GM12878 (cell line): ENCODE measurements at regions not wholly inside any gene's neighbourhood (a gene's known extent, or its start where the extent isn't known, plus 50 kb on each side); places are given as distances from the start of the nearest gene placed in this dataset.

Source experiments
- CBFB ChIP-seq: IDR thresholded peaks from 2 replicates; pipeline ENCODE4 v1.6.1; 2016; ENCODE audit warnings: antibody characterized with exemption, low read depth
- CHD4 ChIP-seq: fragments of 200-600 bp; sonication (generic); IDR thresholded peaks from 2 replicates; pipeline ENCODE4 v1.6.1; 2016; ENCODE audit warnings: mild to moderate bottlenecking
- HCFC1 ChIP-seq: fragments of 150-350 bp; IDR thresholded peaks from 2 replicates; pipeline ENCODE4 v1.6.1; 2014; ENCODE audit warnings: low read length
- HDGF ChIP-seq: fragments of 450-650 bp; IDR thresholded peaks from 2 replicates; pipeline ENCODE4 v1.6.1; 2016; ENCODE audit warnings: antibody characterized with exemption
- IKZF1 ChIP-seq: fragments of 450-650 bp; conservative IDR thresholded peaks from 2 replicates; pipeline ENCODE4 v1.6.1; 2017; ENCODE audit warnings: antibody characterized with exemption, mild to moderate bottlenecking
- PAX8 ChIP-seq: fragments of 450-650 bp; IDR thresholded peaks from 2 replicates; pipeline ENCODE4 v1.6.1; 2017; ENCODE audit warnings: mild to moderate bottlenecking, moderate library complexity
- RB1 ChIP-seq: fragments of 450-650 bp; formaldehyde crosslinking; IDR thresholded peaks from 2 replicates; pipeline ENCODE4 v1.6.1; 2017; ENCODE audit warnings: mild to moderate bottlenecking, borderline replicate concordance
- SMARCA5 ChIP-seq: fragments of 450-650 bp; IDR thresholded peaks from 2 replicates; pipeline ENCODE4 v1.6.1; 2017; ENCODE audit warnings: mild to moderate bottlenecking
- TCF3 ChIP-seq: IDR thresholded peaks from 2 replicates; pipeline ENCODE4 v1.6.1; 2012; ENCODE audit warnings: low read depth, mild to moderate bottlenecking, low read length, borderline replicate concordance; ENCODE audit not compliant: insufficient read depth
- ZNF24 ChIP-seq: fragments of 450-650 bp; IDR thresholded peaks from 2 replicates; pipeline ENCODE4 v1.6.1; 2017; ENCODE audit warnings: antibody characterized with exemption, mild to moderate bottlenecking
- TF ChIP-seq, protein P1 (sequence below): fragments of 450-650 bp; IDR thresholded peaks from 2 replicates; pipeline ENCODE4 v1.6.1; 2016; ENCODE audit warnings: mild to moderate bottlenecking, moderate library complexity, borderline replicate concordance
- TF ChIP-seq, protein P2 (sequence below): IDR thresholded peaks from 2 replicates; pipeline ENCODE4 v1.6.1; 2012; ENCODE audit warnings: low read length, inconsistent platforms
- TF ChIP-seq, protein P3 (sequence below): IDR thresholded peaks from 2 replicates; pipeline ENCODE4 v1.6.1; 2012; ENCODE audit warnings: low read depth, low read length, improper control_type of control experiment
- TF ChIP-seq, protein P4 (sequence below): IDR thresholded peaks from 2 replicates; pipeline ENCODE4 v1.6.1; 2011; ENCODE audit warnings: borderline replicate concordance, low read depth, mild to moderate bottlenecking, moderate library complexity, mixed read lengths, low read length; ENCODE audit not compliant: insufficient read depth; ENCODE audit errors: extremely low read length
- TF ChIP-seq, protein P5 (sequence below): fragments of 450-650 bp; IDR thresholded peaks from 2 replicates; pipeline ENCODE4 v1.6.1; 2017; ENCODE audit warnings: borderline replicate concordance

DNA sequence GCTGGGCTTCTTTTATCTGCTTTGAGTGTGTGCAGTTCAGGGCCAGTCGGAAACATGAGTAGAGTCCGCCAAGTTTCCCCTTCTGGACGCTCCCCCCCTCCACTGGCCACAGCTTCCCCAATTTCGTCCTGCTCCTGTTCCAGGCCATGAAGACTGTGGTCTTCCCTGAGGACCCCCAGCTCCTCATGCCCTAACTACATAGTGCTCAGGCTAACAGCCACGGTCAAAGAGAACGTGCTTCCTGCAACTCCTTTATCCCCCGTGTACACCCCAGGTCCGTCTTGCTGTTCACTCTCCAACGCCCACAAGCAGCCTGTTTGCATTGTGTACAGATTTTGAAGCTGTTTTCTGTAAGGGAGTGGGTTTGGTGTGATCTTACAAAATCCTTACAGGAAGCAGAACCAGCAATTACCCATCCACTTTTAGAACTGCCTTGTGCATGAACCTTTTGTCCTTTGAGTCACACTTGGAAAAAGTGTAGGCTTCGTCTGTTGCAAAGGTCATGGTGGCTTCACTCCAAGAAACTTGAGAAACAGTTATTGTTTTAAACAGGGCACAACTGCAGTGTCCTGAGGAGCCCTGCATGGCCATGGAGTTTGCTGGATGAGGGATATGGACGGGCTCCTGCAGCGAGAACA lies 77.0 kb upstream of the FAM20C start (continued):
- TF ChIP-seq, protein P1, sequence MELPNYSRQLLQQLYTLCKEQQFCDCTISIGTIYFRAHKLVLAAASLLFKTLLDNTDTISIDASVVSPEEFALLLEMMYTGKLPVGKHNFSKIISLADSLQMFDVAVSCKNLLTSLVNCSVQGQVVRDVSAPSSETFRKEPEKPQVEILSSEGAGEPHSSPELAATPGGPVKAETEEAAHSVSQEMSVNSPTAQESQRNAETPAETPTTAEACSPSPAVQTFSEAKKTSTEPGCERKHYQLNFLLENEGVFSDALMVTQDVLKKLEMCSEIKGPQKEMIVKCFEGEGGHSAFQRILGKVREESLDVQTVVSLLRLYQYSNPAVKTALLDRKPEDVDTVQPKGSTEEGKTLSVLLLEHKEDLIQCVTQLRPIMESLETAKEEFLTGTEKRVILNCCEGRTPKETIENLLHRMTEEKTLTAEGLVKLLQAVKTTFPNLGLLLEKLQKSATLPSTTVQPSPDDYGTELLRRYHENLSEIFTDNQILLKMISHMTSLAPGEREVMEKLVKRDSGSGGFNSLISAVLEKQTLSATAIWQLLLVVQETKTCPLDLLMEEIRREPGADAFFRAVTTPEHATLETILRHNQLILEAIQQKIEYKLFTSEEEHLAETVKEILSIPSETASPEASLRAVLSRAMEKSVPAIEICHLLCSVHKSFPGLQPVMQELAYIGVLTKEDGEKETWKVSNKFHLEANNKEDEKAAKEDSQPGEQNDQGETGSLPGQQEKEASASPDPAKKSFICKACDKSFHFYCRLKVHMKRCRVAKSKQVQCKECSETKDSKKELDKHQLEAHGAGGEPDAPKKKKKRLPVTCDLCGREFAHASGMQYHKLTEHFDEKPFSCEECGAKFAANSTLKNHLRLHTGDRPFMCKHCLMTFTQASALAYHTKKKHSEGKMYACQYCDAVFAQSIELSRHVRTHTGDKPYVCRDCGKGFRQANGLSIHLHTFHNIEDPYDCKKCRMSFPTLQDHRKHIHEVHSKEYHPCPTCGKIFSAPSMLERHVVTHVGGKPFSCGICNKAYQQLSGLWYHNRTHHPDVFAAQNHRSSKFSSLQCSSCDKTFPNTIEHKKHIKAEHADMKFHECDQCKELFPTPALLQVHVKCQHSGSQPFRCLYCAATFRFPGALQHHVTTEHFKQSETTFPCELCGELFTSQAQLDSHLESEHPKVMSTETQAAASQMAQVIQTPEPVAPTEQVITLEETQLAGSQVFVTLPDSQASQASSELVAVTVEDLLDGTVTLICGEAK = no peak
- TF ChIP-seq PAX8 (no peak), SMARCA5 (no peak), CBFB (no peak), RB1 (no peak), HCFC1 (no peak), TCF3 (no peak), ZNF24 (no peak), CHD4 (no peak), HDGF (no peak), IKZF1 (no peak)
- TF ChIP-seq, protein P2, sequence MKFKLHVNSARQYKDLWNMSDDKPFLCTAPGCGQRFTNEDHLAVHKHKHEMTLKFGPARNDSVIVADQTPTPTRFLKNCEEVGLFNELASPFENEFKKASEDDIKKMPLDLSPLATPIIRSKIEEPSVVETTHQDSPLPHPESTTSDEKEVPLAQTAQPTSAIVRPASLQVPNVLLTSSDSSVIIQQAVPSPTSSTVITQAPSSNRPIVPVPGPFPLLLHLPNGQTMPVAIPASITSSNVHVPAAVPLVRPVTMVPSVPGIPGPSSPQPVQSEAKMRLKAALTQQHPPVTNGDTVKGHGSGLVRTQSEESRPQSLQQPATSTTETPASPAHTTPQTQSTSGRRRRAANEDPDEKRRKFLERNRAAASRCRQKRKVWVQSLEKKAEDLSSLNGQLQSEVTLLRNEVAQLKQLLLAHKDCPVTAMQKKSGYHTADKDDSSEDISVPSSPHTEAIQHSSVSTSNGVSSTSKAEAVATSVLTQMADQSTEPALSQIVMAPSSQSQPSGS = no peak
- TF ChIP-seq, protein P3, sequence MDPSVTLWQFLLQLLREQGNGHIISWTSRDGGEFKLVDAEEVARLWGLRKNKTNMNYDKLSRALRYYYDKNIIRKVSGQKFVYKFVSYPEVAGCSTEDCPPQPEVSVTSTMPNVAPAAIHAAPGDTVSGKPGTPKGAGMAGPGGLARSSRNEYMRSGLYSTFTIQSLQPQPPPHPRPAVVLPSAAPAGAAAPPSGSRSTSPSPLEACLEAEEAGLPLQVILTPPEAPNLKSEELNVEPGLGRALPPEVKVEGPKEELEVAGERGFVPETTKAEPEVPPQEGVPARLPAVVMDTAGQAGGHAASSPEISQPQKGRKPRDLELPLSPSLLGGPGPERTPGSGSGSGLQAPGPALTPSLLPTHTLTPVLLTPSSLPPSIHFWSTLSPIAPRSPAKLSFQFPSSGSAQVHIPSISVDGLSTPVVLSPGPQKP = no peak
- TF ChIP-seq, protein P4, sequence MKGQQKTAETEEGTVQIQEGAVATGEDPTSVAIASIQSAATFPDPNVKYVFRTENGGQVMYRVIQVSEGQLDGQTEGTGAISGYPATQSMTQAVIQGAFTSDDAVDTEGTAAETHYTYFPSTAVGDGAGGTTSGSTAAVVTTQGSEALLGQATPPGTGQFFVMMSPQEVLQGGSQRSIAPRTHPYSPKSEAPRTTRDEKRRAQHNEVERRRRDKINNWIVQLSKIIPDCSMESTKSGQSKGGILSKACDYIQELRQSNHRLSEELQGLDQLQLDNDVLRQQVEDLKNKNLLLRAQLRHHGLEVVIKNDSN = no peak
- TF ChIP-seq, protein P5, sequence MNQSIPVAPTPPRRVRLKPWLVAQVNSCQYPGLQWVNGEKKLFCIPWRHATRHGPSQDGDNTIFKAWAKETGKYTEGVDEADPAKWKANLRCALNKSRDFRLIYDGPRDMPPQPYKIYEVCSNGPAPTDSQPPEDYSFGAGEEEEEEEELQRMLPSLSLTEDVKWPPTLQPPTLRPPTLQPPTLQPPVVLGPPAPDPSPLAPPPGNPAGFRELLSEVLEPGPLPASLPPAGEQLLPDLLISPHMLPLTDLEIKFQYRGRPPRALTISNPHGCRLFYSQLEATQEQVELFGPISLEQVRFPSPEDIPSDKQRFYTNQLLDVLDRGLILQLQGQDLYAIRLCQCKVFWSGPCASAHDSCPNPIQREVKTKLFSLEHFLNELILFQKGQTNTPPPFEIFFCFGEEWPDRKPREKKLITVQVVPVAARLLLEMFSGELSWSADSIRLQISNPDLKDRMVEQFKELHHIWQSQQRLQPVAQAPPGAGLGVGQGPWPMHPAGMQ = no peak
